Neural cell (in vitro differentiated cells): ENCODE measurements at regions not wholly inside any gene's neighbourhood (a gene's known extent, or its start where the extent isn't known, plus 50 kb on each side); places are given as distances from the start of the nearest gene placed in this dataset.

ENCODE experiments used
- H2AFZ ChIP-seq: fragments of 200-600, 300-800 bp; sonication (generic), shearing (Covaris generic); 2 replicates; pipeline ENCODE4 v1.6.0; 2014; ENCODE audit warnings: low read depth, mild to moderate bottlenecking, antibody characterized with exemption, low read length, moderate library complexity
- H3F3A ChIP-seq: fragments of 200-600 bp; shearing (Covaris generic); 2 replicates; pipeline ENCODE4 v1.6.1; 2016; ENCODE audit warnings: mild to moderate bottlenecking, moderate library complexity, mixed read lengths, antibody characterized with exemption, low read length; ENCODE audit not compliant: insufficient read depth, poor library complexity, severe bottlenecking
- H3K27ac ChIP-seq: fragments of 200-600, 300-800 bp; sonication (generic), shearing (Covaris generic); 2 replicates; pipeline ENCODE4 v1.5.1; 2014; ENCODE audit warnings: mild to moderate bottlenecking, low read length, moderate library complexity
- H3K27me3 ChIP-seq: fragments of 300-800, 200-600 bp; sonication (generic), shearing (Covaris generic); 2 replicates; pipeline ENCODE4 v1.6.0; 2014; ENCODE audit warnings: mild to moderate bottlenecking, low read depth, low read length, moderate library complexity; ENCODE audit not compliant: insufficient read depth
- H3K36me3 ChIP-seq: fragments of 300-800, 200-600 bp; sonication (generic), shearing (Covaris generic); 2 replicates; pipeline ENCODE4 v1.5.1; 2014; ENCODE audit warnings: mild to moderate bottlenecking, antibody characterized with exemption, low read length, moderate library complexity; ENCODE audit not compliant: insufficient read depth
- H3K4me2 ChIP-seq: fragments of 300-800, 200-600 bp; sonication (generic), shearing (Covaris generic); 2 replicates; pipeline ENCODE4 v1.6.0; 2014; ENCODE audit warnings: mild to moderate bottlenecking, low read length
- H3K4me3 ChIP-seq: fragments of 300-800, 200-600 bp; sonication (generic), shearing (Covaris generic); 2 replicates; pipeline ENCODE4 v1.5.1; 2014; ENCODE audit warnings: mild to moderate bottlenecking, low read length, moderate library complexity
- H3K79me2 ChIP-seq: fragments of 200-600 bp; shearing (Covaris generic); replicated peaks from 2 replicates; pipeline ENCODE4 v1.6.0; 2014; ENCODE audit warnings: mild to moderate bottlenecking, low read length, moderate library complexity; ENCODE audit not compliant: insufficient read depth
- H3K9ac ChIP-seq: fragments of 300-800, 200-600 bp; sonication (generic), shearing (Covaris generic); 2 replicates; pipeline ENCODE4 v1.6.1; 2016; ENCODE audit warnings: mild to moderate bottlenecking, low read length, mixed read lengths
- H3K9me2 ChIP-seq: fragments of 200-600 bp; shearing (Covaris generic); 2 replicates; pipeline ENCODE4 v1.6.1; 2016; ENCODE audit warnings: mild to moderate bottlenecking, low read length, mixed read lengths; ENCODE audit not compliant: insufficient read depth
- H3K9me3 ChIP-seq: fragments of 200-600, 300-800 bp; sonication (generic), shearing (Covaris generic); 2 replicates; pipeline ENCODE4 v1.6.1; 2016; ENCODE audit warnings: mild to moderate bottlenecking, mixed run types, low read length, moderate library complexity, mixed read lengths
- H4K20me1 ChIP-seq: fragments of 200-600 bp; shearing (Covaris generic); 2 replicates; pipeline ENCODE4 v1.6.1; 2016; ENCODE audit warnings: mild to moderate bottlenecking, mixed run types; ENCODE audit not compliant: insufficient read depth
- CTCF ChIP-seq: fragments of 450-650 bp; IDR thresholded peaks from 2 replicates; pipeline ENCODE4 v1.5.1; 2014; ENCODE audit warnings: antibody characterized with exemption, mild to moderate bottlenecking, moderate library complexity; ENCODE audit not compliant: poor library complexity, severe bottlenecking
- EP300 ChIP-seq: fragments of 450-650 bp; conservative IDR thresholded peaks from 2 replicates; pipeline ENCODE4 v1.6.1; 2014; ENCODE audit warnings: antibody characterized with exemption, mild to moderate bottlenecking, moderate library complexity; ENCODE audit not compliant: poor library complexity, severe bottlenecking
- EZH2 ChIP-seq: fragments of 200-600, 300-800 bp; shearing (Covaris generic), sonication (generic); IDR thresholded peaks from 2 replicates; pipeline ENCODE4 v1.6.1; 2014; ENCODE audit warnings: antibody characterized with exemption, low read length, borderline replicate concordance, mild to moderate bottlenecking; ENCODE audit not compliant: insufficient read depth, poor library complexity, severe bottlenecking
- MXI1 ChIP-seq: fragments of 450-650 bp; conservative IDR thresholded peaks from 2 replicates; pipeline ENCODE4 v1.6.1; 2014; ENCODE audit warnings: antibody characterized with exemption, mild to moderate bottlenecking; ENCODE audit not compliant: poor library complexity, severe bottlenecking
- POLR2AphosphoS5 ChIP-seq: IDR thresholded peaks from 2 replicates; pipeline ENCODE4 v1.6.1; 2012
- RAD21 ChIP-seq: fragments of 450-650 bp; conservative IDR thresholded peaks from 2 replicates; pipeline ENCODE4 v1.6.1; 2014; ENCODE audit warnings: antibody characterized with exemption, mild to moderate bottlenecking, moderate library complexity
- REST ChIP-seq: IDR thresholded peaks from 2 replicates; pipeline ENCODE4 v1.6.1; 2012; ENCODE audit warnings: borderline replicate concordance
- SMC3 ChIP-seq: fragments of 450-650 bp; conservative IDR thresholded peaks from 2 replicates; pipeline ENCODE4 v1.6.1; 2014; ENCODE audit warnings: antibody characterized with exemption, mild to moderate bottlenecking, moderate library complexity; ENCODE audit not compliant: poor library complexity
- TAF1 ChIP-seq: IDR thresholded peaks from 2 replicates; pipeline ENCODE4 v1.6.1; 2012; ENCODE audit warnings: low read depth

GRCh38 chr5:1661311-1661710 is 137.6 kb upstream of the LPCAT1 start:
- Histone ChIP-seq H3K27me3 (no peaks in the 10 kb centered on the region), H3K27ac (no peak overlapping the region), H3K9ac (no peak overlapping the region), H3K79me2 (no peaks in the 10 kb centered on the region), H3K9me3 (no peaks in the 10 kb centered on the region), H3K4me2 (no peak overlapping the region), H3K4me3 (no peak overlapping the region), H3F3A (no peaks in the 10 kb centered on the region), H3K9me2 (no peaks in the 10 kb centered on the region), H2AFZ (no peak overlapping the region), H3K36me3 (no peaks in the 10 kb centered on the region), H4K20me1 (no peaks in the 10 kb centered on the region)
- TF ChIP-seq MXI1 (no peak), EP300 (no peak), RAD21 (no peak), REST (no peak), SMC3 (no peak), POLR2AphosphoS5 (no peak), EZH2 (no peak), TAF1 (no peak), CTCF (no peak)

- Histone ChIP-seq H3K4me2 (no peak overlapping the region), H3K9ac (no peak overlapping the region), H4K20me1 (no peaks in the 10 kb centered on the region), H3K9me2 (no peaks in the 10 kb centered on the region), H3K79me2 (no peaks in the 10 kb centered on the region), H3K27ac (no peak overlapping the region), H3K36me3 (no peaks in the 10 kb centered on the region), H3F3A (no peaks in the 10 kb centered on the region), H2AFZ (no peak overlapping the region), H3K27me3 (no peaks in the 10 kb centered on the region), H3K4me3 (no peak overlapping the region), H3K9me3 (no peaks in the 10 kb centered on the region)
- TF ChIP-seq TAF1 (no peak), REST (no peak), SMC3 (no peak), EZH2 (no peak), RAD21 (no peak), MXI1 (no peak), EP300 (no peak), POLR2AphosphoS5 (no peak), CTCF (no peak)
Observed at GRCh38 chr5:1660511-1660910, 136.8 kb upstream of the LPCAT1 start.
